Stimulated activated CD4-positive, alpha-beta T cell treated with anti-CD3 and anti-CD28 coated beads, Interleukin-4, amount 100 ng/mL, for 1 hour (primary cell): ENCODE measurements at regions not wholly inside any gene's neighbourhood (a gene's known extent, or its start where the extent isn't known, plus 50 kb on each side); places are given as distances from the start of the nearest gene placed in this dataset.
"Not testable (repeated sequence)": the region's sequence is repeated elsewhere in the genome, so short reads cannot be mapped to it uniquely, and the experiment has no call there.

Experiments used
- DNase-seq: peaks from one replicate; pipeline ENCODE4 v3.0.0-alpha.2; 2020

DNA sequence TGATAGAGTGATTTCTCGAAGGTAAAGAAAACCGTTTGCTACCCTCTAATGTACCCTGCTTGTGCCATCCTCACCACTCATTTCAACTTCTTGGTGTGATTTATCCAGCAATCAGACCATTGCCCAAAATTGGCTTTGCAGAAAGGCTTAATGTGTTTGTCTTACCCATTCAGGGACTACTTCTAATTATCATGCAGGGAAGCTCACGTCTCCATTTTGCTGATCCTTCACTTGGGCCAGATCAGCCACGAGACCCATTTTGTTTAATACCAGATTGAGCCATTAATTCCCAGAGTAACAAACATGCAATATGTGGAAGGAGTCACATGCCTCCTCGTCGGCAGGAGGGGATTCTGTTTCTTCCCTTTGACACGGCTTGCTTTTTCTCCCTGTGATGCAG lies 51.1 kb upstream of the CRY1 start:
- DNase-seq = no peak

DNA sequence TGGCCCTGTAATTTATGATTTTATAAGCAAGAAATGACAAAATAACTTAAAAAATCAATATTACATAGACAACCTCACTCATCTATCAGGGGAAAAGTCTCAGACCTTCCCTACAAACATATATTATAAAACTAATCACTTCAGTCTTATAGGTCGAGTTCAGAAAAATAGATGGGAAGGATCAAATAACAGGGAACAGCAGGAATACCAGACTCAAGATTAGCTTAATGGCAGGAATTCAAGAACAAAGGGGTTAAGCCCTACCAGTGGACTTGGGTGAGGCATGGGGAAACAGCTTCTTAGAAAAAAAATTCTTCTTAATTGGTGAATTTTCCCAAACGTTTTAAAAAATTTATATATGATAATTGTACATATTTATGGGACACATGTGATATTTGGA lies 51.6 kb upstream of the CRY1 start:
- DNase-seq = no peak

DNA sequence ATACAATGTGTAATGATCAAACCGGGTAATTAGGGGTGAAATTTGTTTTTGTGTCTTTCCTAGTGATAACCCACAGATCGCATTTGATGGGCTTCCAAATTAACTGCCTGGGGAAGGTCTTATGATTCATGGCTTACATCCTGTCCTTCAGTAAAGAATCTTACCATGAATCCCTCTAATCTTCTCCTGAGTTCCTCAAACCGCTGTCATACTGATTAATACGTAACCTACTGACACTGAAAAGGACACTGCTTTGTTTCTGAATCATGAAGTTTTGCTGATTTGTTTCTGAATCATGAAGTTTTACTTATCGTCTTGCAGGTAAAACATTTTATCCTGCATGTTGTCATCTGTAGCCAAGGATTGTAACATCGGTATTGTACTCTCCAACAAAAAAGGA lies 52.0 kb upstream of the CRY1 start:
- DNase-seq = no peak

DNA sequence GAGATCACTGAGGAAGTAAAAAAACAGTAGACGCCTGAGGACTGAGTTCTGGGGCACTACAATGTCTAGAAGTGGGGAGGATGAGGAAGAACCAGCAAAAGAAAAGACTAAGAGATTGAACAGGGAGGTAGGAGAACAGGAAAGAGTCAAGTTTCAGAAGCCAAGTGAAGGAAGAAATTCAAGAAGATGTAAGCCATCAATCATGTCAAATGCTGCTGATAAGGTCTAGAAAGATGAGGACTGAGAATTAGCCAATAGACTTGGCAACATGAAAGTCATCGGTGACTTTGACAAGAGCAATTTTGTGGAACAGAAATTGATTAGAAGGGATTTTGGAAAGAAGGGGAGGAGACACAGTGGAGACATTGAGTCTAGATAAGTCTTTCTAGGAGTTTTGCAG lies 54.8 kb upstream of the CRY1 start:
- DNase-seq = no peak

DNA sequence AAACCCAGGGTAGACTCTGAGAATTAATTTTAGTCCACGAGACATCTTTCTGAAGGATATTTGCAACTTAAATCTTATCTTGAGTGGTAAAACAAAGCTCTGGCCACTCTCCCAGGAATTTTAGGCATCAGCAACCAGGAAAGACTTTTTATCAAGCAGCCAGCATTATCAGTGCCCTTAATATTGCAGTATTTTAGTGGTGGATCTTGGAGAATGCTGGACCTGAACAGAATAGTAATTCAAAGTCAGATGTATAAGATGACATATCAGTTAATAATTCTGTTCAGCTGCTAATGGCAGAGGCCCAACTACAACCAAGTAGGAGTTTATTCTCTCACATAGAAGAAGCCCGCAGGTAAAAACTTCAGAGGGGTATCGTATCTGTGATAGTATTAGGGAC lies 59.0 kb upstream of the CRY1 start:
- DNase-seq = no peak

DNA sequence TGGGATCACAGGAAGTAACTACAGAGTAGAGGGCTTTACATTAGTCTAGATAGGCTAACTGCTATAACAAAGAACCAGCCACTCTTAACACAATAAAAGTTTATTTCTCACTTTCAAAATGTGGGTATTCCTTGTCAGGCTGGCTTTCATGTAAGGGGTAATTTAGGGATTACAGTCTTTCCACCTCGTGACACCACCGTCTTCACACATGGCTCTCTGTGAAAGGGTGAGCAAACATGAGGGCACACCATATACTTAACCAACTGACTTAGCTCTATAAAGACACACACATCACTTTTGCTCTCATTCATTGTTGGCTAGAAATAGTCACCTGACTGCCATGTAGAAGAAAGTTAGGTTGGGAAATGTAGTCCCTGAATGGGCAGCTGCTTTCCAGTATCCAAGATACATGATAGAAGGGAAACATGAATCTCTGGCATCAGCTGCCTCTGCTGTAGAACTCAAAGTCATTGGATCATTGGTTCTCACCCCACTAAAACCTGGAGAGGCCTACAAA lies 66.1 kb upstream of the CRY1 start:
- no peak for DNase-seq

DNA sequence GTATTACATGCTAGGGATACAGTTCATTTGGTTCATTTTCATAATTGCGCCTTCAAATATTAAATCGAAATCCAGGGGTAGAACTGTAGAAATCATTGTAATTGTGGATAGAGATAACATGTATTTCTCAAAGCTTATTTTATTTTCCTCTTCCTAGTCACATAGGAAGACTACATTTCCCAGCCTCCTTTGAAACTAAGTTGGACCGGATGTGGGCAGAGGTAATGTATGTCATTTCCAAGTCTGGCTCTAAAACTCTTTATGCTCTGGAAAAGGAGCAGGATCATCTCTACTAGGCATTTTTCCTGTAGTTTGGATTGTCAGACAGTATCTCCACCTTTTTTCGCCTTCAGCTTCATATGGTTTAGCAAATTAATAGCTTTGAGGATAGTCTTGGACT lies 70.1 kb upstream of the CRY1 start:
- no peak for DNase-seq

DNA sequence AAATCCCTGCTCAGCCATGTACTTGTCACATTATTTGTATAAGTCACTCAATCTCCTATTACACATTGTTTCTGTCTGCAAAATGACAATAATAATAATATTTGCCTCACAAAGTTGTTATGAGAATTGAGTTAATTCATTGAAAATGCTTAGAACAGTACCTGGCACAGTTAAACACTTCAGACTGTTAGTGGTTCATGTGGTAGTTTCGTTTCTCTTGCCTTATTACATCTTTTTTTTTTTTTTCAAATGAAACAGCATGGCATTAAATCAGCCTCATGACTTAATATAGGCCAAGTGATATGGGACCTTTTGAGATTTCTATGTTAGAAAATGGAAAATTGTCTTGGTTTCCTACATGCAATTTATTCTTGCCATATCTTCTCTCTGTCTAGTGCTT lies 71.0 kb upstream of the CRY1 start:
- no peak for DNase-seq

DNA sequence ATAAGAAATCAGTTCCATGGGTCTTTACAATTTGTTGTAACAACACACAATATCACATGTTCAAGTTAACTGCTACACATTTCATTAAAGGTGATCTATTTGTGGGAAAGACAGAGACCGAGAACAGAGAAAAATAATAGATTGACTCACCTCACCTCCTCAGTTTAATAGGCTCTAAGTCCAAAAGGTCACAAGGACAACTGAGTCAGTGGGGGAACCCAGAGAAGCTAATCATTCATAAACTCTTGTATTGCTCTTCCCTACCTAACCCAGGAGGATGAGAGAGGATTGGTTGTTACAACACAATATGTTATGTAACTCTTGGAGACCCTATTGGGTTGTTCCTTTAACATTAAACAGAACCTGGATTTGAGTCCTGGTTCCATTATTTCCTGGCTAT lies 72.2 kb upstream of the CRY1 start:
- no peak for DNase-seq

DNA sequence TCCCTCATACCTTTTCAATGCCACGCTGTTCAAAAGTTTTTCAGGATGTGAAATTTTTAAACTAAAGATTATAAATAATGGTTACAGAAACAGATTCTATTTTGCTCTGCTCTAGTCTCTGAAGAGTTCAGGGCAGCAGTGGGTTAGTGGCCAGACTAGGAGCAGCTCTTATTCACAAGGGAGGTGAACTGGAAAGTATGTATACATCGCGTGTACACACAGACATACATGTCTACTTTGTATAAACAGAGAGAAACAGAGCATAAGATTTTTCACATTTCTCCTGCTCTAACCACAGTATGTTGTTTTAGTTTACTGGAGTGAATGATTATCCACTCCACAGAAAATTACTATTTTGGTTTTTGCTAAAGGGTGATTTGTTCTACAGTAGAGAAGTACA lies 74.4 kb upstream of the CRY1 start:
- no peak for DNase-seq

DNA sequence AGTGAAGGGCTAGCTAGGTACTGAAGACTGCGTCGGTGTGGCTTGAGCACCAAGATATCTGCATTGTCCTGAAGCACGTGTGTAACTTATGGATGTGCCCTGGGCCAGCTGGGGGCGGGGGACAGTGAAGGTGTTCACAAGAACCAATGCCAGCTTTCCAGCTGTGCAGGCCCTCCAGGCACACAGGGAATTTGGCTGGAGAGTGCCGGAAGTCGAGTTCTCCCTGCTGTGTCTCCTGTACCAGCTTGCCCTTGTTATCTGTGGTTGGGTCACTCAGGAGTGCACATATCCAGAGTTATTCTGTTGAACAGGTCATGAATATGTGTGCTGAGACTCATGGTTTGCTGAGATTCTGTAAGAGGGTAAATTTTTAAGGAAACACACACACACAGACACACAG lies 75.9 kb upstream of the CRY1 start:
- no peak for DNase-seq

DNA sequence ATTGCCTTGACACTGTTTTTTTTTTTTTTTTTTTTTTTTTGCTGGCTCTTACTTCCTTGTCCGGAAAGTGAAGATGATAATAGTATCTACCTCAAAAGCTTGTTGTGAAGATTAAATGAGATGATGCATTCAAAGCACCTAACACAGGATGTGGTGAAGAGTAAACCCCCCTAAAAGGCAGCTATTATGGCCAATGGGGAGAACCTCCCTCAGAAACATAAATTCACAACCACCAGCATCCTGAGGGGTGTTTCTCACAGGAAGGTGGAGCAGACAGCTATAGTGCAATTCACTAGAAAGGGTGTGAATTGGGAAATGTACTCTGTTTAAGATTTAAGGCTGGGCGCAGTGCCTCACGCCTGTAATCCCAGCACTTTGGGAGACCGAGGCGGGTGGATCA lies 85.4 kb upstream of the CRY1 start:
- no peak for DNase-seq

DNA sequence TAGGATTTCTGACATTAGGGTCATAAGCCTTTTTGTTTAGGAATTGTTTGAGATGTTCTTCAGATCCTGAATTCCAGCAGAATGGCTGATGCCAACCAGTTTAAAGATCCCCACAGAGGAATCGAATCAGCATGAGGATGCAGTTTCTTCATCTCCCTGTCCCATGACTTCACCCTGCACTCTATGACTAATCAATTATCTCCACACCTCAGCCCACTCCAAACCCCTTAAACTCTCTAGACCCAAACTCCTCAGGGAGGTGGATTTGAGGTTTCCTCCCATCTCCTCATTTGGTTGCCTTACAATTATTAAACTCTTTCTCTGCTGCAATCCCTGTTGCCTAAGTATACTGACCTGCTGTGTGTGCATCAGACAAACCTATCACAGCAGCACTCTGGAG lies 86.5 kb upstream of the CRY1 start:
- DNase-seq = no peak

DNA sequence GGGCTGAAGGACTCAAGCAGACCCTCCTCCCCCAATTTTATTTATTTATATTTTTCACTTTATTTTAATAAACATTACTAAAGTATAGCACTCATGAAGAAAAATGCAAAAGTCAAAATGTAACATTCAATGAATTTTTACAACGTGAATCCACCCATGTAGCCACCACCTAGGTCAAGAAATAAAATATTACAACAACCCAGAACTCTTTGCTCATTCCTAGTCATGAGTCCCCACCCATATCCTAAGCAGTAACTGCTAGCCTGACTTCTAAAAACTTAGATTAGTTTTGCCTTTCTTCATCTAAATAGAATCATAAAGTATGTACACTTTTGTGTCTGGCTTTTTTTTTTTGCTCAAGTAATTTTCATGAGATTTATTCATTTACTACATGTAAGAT lies 86.9 kb upstream of the CRY1 start:
- DNase-seq = no peak

DNA sequence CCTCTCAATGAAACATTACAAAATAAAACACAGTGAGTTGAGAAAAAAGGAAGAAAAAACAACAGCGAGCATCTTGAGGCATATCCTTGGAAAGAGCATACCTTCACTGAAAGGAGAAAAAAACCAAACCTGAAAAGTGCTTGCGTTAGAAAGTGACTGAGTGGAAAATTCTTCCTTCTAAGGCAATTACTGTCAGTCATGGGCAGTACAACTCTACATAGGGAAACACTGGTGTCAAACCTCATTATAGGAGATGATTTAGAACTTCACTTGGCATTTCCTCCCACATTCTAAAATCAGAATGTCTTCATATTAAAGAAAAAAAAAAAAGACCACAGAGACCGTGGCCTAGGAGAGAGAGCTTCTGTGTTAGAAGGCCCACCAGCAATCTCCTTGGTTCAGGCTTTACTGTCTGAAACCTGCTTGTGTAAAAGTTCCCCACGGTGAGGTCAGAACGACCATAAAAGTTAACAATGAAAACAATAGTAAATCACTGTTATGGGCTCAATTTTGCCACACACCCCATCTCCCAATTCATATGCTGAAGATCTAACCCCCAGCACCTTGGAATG lies 91.1 kb upstream of the CRY1 start:
- DNase-seq = no peak

DNA sequence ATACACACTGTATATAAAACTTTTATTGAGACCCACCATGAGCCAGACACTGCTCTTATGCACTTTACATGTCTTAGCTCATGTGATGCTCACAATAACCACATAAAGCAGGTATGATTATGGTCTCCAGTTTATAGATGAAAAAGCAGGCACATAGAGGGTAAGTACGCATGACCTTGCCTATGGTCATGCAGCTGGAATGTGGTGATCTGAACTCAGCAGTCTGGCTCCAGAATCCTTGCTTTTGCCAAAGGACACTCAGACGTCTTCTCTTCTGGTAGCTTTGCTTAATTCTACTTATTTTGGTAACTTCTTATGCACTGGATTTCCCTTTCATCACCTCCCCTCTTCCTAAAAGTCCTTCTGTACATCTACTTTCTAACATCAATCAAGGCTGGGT lies 103.3 kb upstream of the CRY1 start:
- DNase-seq = no peak

DNA sequence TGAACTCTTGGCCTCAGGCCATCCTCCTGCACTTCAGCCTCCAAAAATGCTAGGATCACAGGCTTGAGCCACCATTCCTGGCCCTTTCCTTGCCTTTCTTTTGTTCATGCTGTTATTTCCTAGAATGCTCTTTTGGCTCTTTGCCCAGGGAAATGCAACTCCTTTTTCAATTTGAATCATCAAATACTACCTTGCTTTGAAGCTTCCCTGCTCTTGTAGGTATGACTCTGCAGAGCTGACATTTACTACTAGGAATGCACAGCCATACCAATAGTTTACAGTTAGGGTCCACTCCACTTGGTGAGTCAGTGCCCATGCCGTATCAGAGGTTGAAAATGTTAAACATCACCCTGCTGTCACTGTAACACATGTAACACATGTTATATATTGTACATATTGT lies 107.0 kb upstream of the CRY1 start:
- no peak for DNase-seq

DNA sequence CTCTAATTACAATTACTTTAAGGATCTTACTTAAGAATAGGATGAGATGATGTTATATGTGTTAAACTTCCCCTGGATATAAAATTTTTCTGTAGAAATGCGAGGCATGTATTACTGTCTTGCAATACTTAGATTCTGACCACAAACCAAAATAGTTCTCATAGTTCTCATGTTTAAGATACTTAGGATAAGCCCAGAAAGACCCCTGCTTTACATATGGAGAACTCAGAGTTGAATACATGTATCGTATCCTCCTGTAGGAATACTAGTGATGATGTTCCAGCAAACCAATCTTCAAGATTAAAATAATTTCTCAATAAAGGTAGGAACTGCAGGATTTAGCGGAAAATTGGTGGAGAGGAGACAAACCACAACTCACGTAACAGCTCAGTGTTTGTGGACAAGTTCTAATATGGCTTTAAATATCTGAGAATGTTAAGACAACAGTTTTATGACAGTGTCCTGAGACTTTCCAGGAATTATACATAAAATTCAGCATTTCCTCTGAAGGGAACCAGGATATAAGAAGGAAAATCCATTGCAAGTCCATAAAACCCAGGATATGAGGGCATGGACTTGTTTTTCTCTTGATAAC lies 114.7 kb upstream of the CRY1 start:
- no peak for DNase-seq

DNA sequence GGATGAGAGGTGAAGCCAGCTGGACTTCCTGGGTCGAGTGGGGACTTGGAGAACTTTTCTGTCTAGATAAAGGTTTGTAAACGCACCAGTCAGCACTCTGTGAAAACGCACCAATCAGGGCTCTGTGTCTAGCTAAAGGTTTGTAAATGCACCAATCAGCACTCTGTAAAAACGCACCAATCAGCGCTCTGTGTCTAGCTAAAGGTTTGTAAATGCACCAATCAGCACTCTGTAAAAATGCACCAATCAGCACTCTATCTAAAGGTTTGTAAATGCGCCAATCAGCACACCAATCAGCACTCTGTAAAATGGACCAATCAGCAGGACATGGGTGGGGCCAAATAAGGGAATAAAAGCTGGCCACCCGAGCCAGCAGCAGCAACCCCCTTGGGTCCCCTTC lies 116.4 kb upstream of the CRY1 start:
- not testable (repeated sequence) for DNase-seq

DNA sequence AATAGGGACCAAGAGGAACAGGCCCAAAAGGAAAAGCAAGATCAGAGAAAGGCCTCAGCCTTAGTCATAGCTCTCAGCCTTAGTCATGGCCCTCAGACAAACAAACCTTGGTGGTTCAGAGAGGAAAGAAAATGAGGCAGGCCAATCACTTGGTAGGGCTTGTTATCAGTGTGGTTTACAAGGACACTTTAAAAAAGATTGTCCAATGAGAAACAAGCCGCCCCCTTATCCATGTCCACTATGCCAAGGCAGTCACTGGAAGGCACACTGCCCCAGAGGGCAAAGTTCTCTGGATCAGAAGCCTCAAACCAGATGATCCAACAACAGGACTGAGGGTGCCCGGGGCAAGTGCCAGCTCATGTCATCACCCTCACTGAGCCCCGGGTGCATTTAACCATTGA lies 121.0 kb upstream of the CRY1 start:
- not testable (repeated sequence) for DNase-seq

DNA sequence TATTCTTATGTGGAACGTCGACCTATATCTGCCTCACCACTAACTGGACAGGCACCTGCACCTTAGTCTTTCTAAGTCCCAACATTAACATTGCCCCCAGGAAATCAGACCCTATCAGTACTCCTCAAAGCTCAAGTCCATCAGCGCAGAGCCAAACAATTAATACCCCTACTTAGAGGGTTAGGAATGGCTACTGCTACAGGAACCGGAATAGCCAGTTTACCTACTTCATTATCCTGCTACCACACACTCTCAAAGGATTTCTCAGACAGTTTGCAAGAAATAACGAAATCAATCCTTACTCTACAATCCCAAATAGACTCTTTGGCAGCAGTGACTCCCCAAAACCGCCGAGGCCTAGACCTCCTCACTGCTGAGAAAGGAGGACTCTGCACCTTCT lies 123.1 kb upstream of the CRY1 start:
- not testable (repeated sequence) for DNase-seq

DNA sequence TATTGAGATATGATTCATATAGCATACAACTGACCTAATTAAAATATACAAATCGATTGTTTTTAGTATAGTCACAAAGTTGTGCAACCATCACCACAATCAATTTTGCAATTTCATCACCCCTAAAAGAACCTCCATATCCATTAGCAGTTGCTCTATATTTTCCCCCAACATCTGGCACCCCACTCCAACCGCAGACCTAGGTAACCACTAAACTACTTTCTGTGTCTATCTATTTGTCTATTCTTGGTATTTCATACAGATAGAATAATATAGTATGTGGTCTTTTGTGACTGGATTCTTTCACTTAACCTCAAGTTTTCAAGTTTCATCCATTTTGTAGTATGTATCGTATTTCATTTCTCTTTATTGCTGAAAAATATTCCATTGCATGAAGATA lies 126.0 kb upstream of the CRY1 start:
- DNase-seq = no peak

DNA sequence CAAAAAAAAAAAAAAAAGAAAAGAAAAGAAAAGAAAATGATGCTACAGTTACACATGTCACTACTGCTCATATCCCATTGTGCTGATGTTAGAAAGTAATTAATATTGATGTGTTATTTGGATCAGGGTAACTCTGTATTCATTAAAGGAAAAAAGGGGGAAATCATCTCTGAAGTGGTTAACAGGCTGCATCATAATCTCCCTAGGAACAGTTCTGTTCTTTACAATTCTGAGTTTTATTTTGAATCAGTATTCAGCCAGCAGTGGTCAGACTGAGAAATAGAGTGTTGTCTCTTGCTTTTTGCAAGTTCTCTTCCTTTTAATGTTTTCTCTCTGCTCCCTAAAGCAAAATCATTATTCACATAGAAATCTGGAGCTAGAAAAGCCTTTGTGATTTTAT lies 128.6 kb upstream of the CRY1 start:
- no peak for DNase-seq

DNA sequence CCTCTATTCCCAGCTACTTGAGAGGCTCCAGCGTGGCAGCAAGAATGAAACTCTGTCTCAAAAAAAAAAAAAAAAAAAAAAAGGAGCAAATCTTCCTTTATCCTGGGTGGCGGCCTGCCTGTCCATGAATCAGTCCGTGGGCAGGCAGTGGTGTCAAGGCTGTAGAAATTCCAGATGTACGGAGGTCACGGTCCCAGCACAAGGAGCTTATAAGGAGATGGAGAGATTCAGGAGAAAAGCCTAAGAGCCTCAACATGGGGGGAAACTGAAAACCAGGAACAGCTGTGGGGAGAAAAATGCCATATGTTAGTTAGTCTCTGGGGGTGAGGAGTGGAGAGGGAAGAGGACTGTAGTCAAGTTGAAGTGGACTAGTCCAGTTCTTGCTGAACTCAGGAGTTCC lies 130.5 kb upstream of the CRY1 start:
- DNase-seq = no peak

DNA sequence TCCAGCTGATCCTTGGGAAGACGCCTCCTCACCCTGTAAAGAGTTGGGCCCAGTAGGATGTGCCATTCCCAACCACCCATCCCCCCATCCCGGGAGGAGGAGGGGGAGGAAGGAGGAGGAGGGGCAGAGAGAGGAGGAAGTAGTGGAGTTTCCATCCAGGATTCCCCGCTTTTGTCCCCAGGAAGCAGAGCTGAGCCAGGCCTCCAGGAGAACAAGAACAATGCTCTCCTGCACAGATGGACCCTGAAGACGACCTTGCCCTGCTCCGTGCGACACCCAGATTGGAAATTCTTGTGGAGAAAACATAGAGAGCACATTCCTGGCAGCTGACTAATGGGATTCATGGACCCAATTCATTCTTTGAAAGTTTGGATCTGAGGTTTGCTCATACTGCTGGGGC lies 132.3 kb upstream of the CRY1 start:
- DNase-seq = no peak

DNA sequence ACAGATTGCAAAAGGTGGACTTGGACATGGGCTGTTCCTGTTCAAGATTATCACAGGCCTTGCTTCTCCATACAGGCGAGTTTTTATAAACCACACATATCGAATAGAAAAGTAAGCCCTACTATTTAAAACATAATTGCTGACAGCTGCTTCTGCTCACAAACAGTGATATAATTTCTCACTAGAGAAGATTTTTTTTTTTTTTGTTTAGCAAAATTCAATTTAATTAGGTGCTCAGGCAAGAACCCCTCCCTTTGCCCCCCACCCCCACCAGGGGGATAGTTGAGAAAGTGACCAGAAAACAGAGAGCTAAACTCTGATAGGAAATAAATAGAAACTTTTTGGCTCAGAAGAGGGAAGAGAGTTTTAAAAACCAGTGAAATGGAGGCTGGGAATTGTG lies 132.8 kb upstream of the CRY1 start:
- DNase-seq = no peak
